GM21576 (cell line): ENCODE measurements at regions not wholly inside any gene's neighbourhood (a gene's known extent, or its start where the extent isn't known, plus 50 kb on each side); places are given as distances from the start of the nearest gene placed in this dataset.

Experiments
- ATAC-seq: cut with Tn5 transposase; IDR thresholded peaks from one replicate; pipeline ENCODE4 v1.9.1; 2021; ENCODE audit warnings: mild to moderate bottlenecking, moderate library complexity; ENCODE audit not compliant: unreplicated experiment

- no peak for ATAC-seq
Measured at GRCh38 chr2:150791567-150791966, 304.1 kb upstream of the RND3 start.

- ATAC-seq: no peak
Measured at GRCh38 chr2:150789376-150789905, 302.0 kb upstream of the RND3 start.

- ATAC-seq: no peak
Measured at GRCh38 chr2:150788426-150789140, 301.1 kb upstream of the RND3 start.

- no peak for ATAC-seq
Measured at GRCh38 chr2:150787353-150788093, 300.1 kb upstream of the RND3 start.

- no peak for ATAC-seq
Measured at GRCh38 chr2:150784389-150784788, 296.9 kb upstream of the RND3 start.

GRCh38 chr2:150783896-150784295 lies 296.4 kb upstream of the RND3 start:
- ATAC-seq: no peak

- no peak for ATAC-seq
Measured at GRCh38 chr2:150783015-150783414, 295.5 kb upstream of the RND3 start.

GRCh38 chr2:150782613-150783012 lies 295.1 kb upstream of the RND3 start:
- ATAC-seq: no peak

GRCh38 chr2:150781142-150781541 lies 293.7 kb upstream of the RND3 start:
- no peak for ATAC-seq

GRCh38 chr2:150778828-150779227 lies 291.4 kb upstream of the RND3 start:
- no peak for ATAC-seq

GRCh38 chr2:150769421-150769820 lies 282.0 kb upstream of the RND3 start:
- no peak for ATAC-seq

GRCh38 chr2:150767991-150768746 lies 280.7 kb upstream of the RND3 start:
- no peak for ATAC-seq

- no peak for ATAC-seq
Measured at GRCh38 chr2:150762571-150762970, 275.1 kb upstream of the RND3 start.

- no peak for ATAC-seq
Measured at GRCh38 chr2:150759531-150759930, 272.1 kb upstream of the RND3 start.

- ATAC-seq: no peak
Measured at GRCh38 chr2:150759106-150759505, 271.6 kb upstream of the RND3 start.

GRCh38 chr2:150752229-150752628 lies 264.8 kb upstream of the RND3 start:
- no peak for ATAC-seq

- ATAC-seq: no peak
Measured at GRCh38 chr2:150750720-150751119, 263.3 kb upstream of the RND3 start.

- ATAC-seq: no peak
Measured at GRCh38 chr2:150742094-150742493, 254.6 kb upstream of the RND3 start.

GRCh38 chr2:150735894-150736498 lies 248.5 kb upstream of the RND3 start:
- ATAC-seq: no peak

- ATAC-seq: no peak
Measured at GRCh38 chr2:150733051-150733618, 245.7 kb upstream of the RND3 start.

GRCh38 chr2:150732491-150732890 lies 245.0 kb upstream of the RND3 start:
- no peak for ATAC-seq
